ENCODE measurements at regions not wholly inside any gene's neighbourhood (a gene's known extent, or its start where the extent isn't known, plus 50 kb on each side); places are given as distances from the start of the nearest gene placed in this dataset.

DNA sequence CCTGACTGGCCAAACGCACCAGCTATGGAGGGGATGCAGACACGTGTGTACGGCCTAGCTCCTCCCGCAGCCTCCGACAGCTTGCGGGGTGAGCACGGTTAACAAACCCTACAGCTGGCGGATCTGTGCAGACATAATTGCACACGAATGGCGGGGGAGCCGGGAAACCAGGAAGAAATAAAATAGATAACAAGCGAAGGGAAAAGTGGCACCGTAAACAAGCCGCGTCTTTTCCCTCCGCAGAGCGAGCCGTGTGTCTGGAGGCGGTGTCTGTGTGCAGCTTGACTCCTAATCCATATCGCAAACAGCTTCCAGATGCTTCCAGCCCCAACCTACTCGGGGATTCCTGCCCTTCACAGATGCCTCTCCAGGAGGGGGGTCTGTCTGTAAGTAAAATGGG lies 853.1 kb upstream of the SALL3 start:
- CTCF ChIA-PET (ENCODE audit: low intra/inter-chr PET ratio, low total read pairs) = no interaction called here
- peaks cover 3 to 30% of the 10 kb centered on the region in 2 experiments for H3K27me3 ChIP-seq (ENCODE audit: control insufficient read depth in 1 of 2, insufficient read depth in 2 of 2, low read length in 2 of 2)
- no peak overlapping the region for H3K9ac ChIP-seq (ENCODE audit: insufficient read depth, low read depth, low read length)

DNA sequence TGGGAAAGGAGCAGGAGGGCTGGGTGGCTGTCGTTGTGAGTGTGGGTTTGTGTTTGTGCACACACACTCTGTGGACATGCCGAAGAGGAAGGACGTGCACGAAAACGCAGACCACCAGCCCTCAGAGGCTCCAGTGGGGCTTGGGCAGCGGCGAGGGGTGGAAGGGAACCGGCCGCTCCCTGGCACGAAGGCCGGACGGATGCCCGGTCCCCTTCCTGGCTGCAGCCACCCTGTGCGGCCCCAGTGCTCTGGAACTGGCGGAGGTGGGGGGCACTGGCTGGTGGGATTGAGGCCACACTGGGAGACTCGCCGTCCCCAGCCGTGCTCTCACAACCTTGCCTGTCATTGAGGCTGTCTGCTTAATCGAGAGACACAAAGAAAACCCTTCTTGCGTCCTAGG lies 852.6 kb upstream of the SALL3 start:
- Histone ChIP-seq H3K4me3 (replicated peaks in 1 of 3; ENCODE audit: insufficient read depth in 1 of 3, low read depth in 2 of 3, low read length in 3 of 3) (no peak overlapping the region), H2AFZ (ENCODE audit: low read length) (no peak overlapping the region), H3K79me2 (ENCODE audit: insufficient read depth, low read length) (no peaks in the 10 kb centered on the region), H3K36me3 (replicated peaks in 1 of 2; ENCODE audit: control insufficient read depth in 1 of 2, insufficient read depth in 2 of 2, low read length in 2 of 2) (no peaks in the 10 kb centered on the region), H3K4me1 (ENCODE audit: insufficient read depth, low read length) (no peaks in the 10 kb centered on the region), H3K27ac (ENCODE audit: extremely low read length, insufficient read depth, low read length) (no peak overlapping the region), H3K9me3 (ENCODE audit: low read length) (no peaks in the 10 kb centered on the region), H3K27me3 (ENCODE audit: control insufficient read depth in 1 of 2, insufficient read depth in 2 of 2, low read length in 2 of 2) (peaks cover 3 to 27% of the 10 kb centered on the region in 2 experiments), H4K20me1 (ENCODE audit: insufficient read depth, low read length) (no peaks in the 10 kb centered on the region), H3K4me2 (ENCODE audit: low read depth, low read length) (no peak overlapping the region), H3K9ac (ENCODE audit: insufficient read depth, low read depth, low read length) (no peak overlapping the region)
- POLR2A ChIA-PET = no interaction called here
- intact Hi-C loops (cut with micrococcal nuclease; ENCODE audit: unreplicated experiment) = no loop called here
- no TSS peak for BruUV-seq (replicated peaks)
- in situ Hi-C loops (cut with HindIII; ENCODE audit: extremely low pct_ligation_motif_present, low pct_unique_long_range_greater_than_20kb) = no loop called here
- CTCF ChIA-PET (ENCODE audit: low intra/inter-chr PET ratio, low total read pairs) = no interaction called here
- 27% methylated on average over 13 of the region's 20 CpGs for WGBS (ENCODE audit: low lambda C conversion rate)
- no peak for ATAC-seq
- DNase-seq (ENCODE audit: low spot score) = no peak
- FAIRE-seq = no peak
- TF ChIP-seq EP300 (IDR thresholded peaks at IDR 0.05; ENCODE audit: low read depth in 2 of 2, low read length in 2 of 2) = no peak
- TF ChIP-seq EP300 (CRISPR knock-in tag; IDR thresholded peaks at IDR 0.05; ENCODE audit: borderline replicate concordance) = no peak
- no peak for TF ChIP-seq KLF15 (CRISPR knock-in tag; IDR thresholded peaks at IDR 0.05; ENCODE audit: borderline replicate concordance)
- TF ChIP-seq GLMP (CRISPR knock-in tag; IDR thresholded peaks at IDR 0.05; ENCODE audit: borderline replicate concordance) = no peak
- no peak for TF ChIP-seq POLR2G (IDR thresholded peaks at IDR 0.05; ENCODE audit: low read depth, low read length)
- TF ChIP-seq, protein P1, sequence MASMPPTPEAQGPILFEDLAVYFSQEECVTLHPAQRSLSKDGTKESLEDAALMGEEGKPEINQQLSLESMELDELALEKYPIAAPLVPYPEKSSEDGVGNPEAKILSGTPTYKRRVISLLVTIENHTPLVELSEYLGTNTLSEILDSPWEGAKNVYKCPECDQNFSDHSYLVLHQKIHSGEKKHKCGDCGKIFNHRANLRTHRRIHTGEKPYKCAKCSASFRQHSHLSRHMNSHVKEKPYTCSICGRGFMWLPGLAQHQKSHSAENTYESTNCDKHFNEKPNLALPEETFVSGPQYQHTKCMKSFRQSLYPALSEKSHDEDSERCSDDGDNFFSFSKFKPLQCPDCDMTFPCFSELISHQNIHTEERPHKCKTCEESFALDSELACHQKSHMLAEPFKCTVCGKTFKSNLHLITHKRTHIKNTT (CRISPR knock-in tag; IDR thresholded peaks at IDR 0.05) = no peak
- TF ChIP-seq SNAPC5 (CRISPR knock-in tag; IDR thresholded peaks at IDR 0.05; ENCODE audit: borderline replicate concordance) = no peak
- TF ChIP-seq ZNF17 (CRISPR knock-in tag; IDR thresholded peaks at IDR 0.05) = no peak
- TF ChIP-seq SAFB2 (CRISPR knock-in tag; IDR thresholded peaks at IDR 0.05; ENCODE audit: borderline replicate concordance, low read depth) = no peak
- TF ChIP-seq REL (CRISPR knock-in tag; conservative IDR thresholded peaks at IDR 0.05) = no peak
- no peak for TF ChIP-seq CSRNP1 (CRISPR knock-in tag; IDR thresholded peaks at IDR 0.05)
- no peak for TF ChIP-seq HHEX (CRISPR knock-in tag; IDR thresholded peaks at IDR 0.05)
- no peak for TF ChIP-seq ZNF275 (CRISPR knock-in tag; IDR thresholded peaks at IDR 0.05; ENCODE audit: borderline replicate concordance)

More for the DNA sequence above, 853.1 kb upstream of the SALL3 start:
- no peak overlapping the region for H3K4me3 ChIP-seq (replicated peaks in 1 of 3; ENCODE audit: insufficient read depth in 1 of 3, low read depth in 2 of 3, low read length in 3 of 3)
- no peak overlapping the region for H2AFZ ChIP-seq (ENCODE audit: low read length)
- no peaks in the 10 kb centered on the region for H3K36me3 ChIP-seq (replicated peaks in 1 of 2; ENCODE audit: control insufficient read depth in 1 of 2, insufficient read depth in 2 of 2, low read length in 2 of 2)
- no TSS peak for BruUV-seq (replicated peaks)
- POLR2A ChIA-PET = no interaction called here
- no peaks in the 10 kb centered on the region for H3K4me1 ChIP-seq (ENCODE audit: insufficient read depth, low read length)
- no peak for TF ChIP-seq ZNF24 (IDR thresholded peaks at IDR 0.05)
- 76% methylated on average over 21 of the region's 21 CpGs for WGBS (ENCODE audit: low lambda C conversion rate)
- H3K9me3 ChIP-seq (ENCODE audit: low read length) = no peaks in the 10 kb centered on the region
- FAIRE-seq = no peak
- in situ Hi-C loops (cut with HindIII; ENCODE audit: extremely low pct_ligation_motif_present, low pct_unique_long_range_greater_than_20kb) (no loop called here), intact Hi-C loops (cut with micrococcal nuclease; ENCODE audit: unreplicated experiment) (no loop called here)
- DNase-seq (ENCODE audit: low spot score) = no peak
- H3K79me2 ChIP-seq (ENCODE audit: insufficient read depth, low read length) = no peaks in the 10 kb centered on the region
- H4K20me1 ChIP-seq (ENCODE audit: insufficient read depth, low read length) = no peaks in the 10 kb centered on the region
- H3K27ac ChIP-seq (ENCODE audit: extremely low read length, insufficient read depth, low read length) = no peak overlapping the region
- H3K4me2 ChIP-seq (ENCODE audit: low read depth, low read length) = no peak overlapping the region
- no peak for ATAC-seq

All from HepG2 (cell line).